ENCODE measurements at regions not wholly inside any gene's neighbourhood (a gene's known extent, or its start where the extent isn't known, plus 50 kb on each side); places are given as distances from the start of the nearest gene placed in this dataset.

- no peak overlapping the region for H3K4me2 ChIP-seq
- H4K20me1 ChIP-seq (ENCODE audit: insufficient read depth, poor library complexity, severe bottlenecking) = no peaks in the 10 kb centered on the region
- no peak for TF ChIP-seq EZH2phosphoT487 (IDR thresholded peaks at IDR 0.05; ENCODE audit: low read depth, severe bottlenecking, unreplicated experiment)
- no peak for TF ChIP-seq CTCF (IDR thresholded peaks at IDR 0.05; ENCODE audit: poor library complexity)
- no peak for TF ChIP-seq EZH2 (IDR thresholded peaks at IDR 0.05; ENCODE audit: borderline replicate concordance)
- no peaks in the 10 kb centered on the region for H3K36me3 ChIP-seq (replicated peaks; ENCODE audit: insufficient read depth, low read depth)
- WGBS (ENCODE audit: low lambda C conversion rate, missing lambda C conversion rate) = 60% methylated on average over 2 of the region's 2 CpGs
- H3K4me1 ChIP-seq (ENCODE audit: insufficient read depth) = no peaks in the 10 kb centered on the region
- H3K9me2 ChIP-seq (replicated peaks; ENCODE audit: insufficient read depth) = no peaks in the 10 kb centered on the region
- H3K79me2 ChIP-seq = no peaks in the 10 kb centered on the region
- H2AFZ ChIP-seq = no peak overlapping the region
- no peak overlapping the region for H3K4me3 ChIP-seq
- no peaks in the 10 kb centered on the region for H3K9me3 ChIP-seq (ENCODE audit: low read depth)
- H3K27ac ChIP-seq = no peak overlapping the region
- no peaks in the 10 kb centered on the region for H3K27me3 ChIP-seq
- DNase-seq (ENCODE audit: low spot score) = no peak
Observed at GRCh38 chr16:64470916-64471315, 650.9 kb downstream of the CDH11 start.

GRCh38 chr16:64469906-64470702 lies 651.8 kb downstream of the CDH11 start:
- no peak overlapping the region for H3K27ac ChIP-seq
- no peaks in the 10 kb centered on the region for H3K79me2 ChIP-seq
- no peaks in the 10 kb centered on the region for H3K36me3 ChIP-seq (replicated peaks; ENCODE audit: insufficient read depth, low read depth)
- H3K4me1 ChIP-seq (ENCODE audit: insufficient read depth) = no peaks in the 10 kb centered on the region
- H4K20me1 ChIP-seq (ENCODE audit: insufficient read depth, poor library complexity, severe bottlenecking) = no peaks in the 10 kb centered on the region
- WGBS (ENCODE audit: low lambda C conversion rate, missing lambda C conversion rate) = 71% methylated on average over 2 of the region's 2 CpGs
- no peaks in the 10 kb centered on the region for H3K9me2 ChIP-seq (replicated peaks; ENCODE audit: insufficient read depth)
- H2AFZ ChIP-seq = no peak overlapping the region
- H3K27me3 ChIP-seq = no peaks in the 10 kb centered on the region
- DNase-seq (ENCODE audit: low spot score) = no peak
- H3K4me2 ChIP-seq = no peak overlapping the region
- no peaks in the 10 kb centered on the region for H3K9me3 ChIP-seq (ENCODE audit: low read depth)
- TF ChIP-seq CTCF (IDR thresholded peaks at IDR 0.05; ENCODE audit: poor library complexity) (peak; percentile 18), EZH2phosphoT487 (IDR thresholded peaks at IDR 0.05; ENCODE audit: low read depth, severe bottlenecking, unreplicated experiment) (no peak), EZH2 (IDR thresholded peaks at IDR 0.05; ENCODE audit: borderline replicate concordance) (no peak)
- H3K4me3 ChIP-seq = no peak overlapping the region

GRCh38 chr16:64469351-64469750 lies 652.5 kb downstream of the CDH11 start:
- no peak overlapping the region for H3K4me2 ChIP-seq
- no peak overlapping the region for H3K27ac ChIP-seq
- H3K79me2 ChIP-seq = no peaks in the 10 kb centered on the region
- H3K36me3 ChIP-seq (replicated peaks; ENCODE audit: insufficient read depth, low read depth) = no peaks in the 10 kb centered on the region
- no peaks in the 10 kb centered on the region for H3K9me3 ChIP-seq (ENCODE audit: low read depth)
- no peak overlapping the region for H3K4me3 ChIP-seq
- WGBS (ENCODE audit: low lambda C conversion rate, missing lambda C conversion rate) = 61% methylated on average over 1 of the region's 1 CpG
- no peaks in the 10 kb centered on the region for H4K20me1 ChIP-seq (ENCODE audit: insufficient read depth, poor library complexity, severe bottlenecking)
- no peak overlapping the region for H2AFZ ChIP-seq
- H3K4me1 ChIP-seq (ENCODE audit: insufficient read depth) = no peaks in the 10 kb centered on the region
- no peaks in the 10 kb centered on the region for H3K27me3 ChIP-seq
- TF ChIP-seq CTCF (IDR thresholded peaks at IDR 0.05; ENCODE audit: poor library complexity) (no peak), EZH2 (IDR thresholded peaks at IDR 0.05; ENCODE audit: borderline replicate concordance) (no peak), EZH2phosphoT487 (IDR thresholded peaks at IDR 0.05; ENCODE audit: low read depth, severe bottlenecking, unreplicated experiment) (no peak)
- DNase-seq (ENCODE audit: low spot score) = no peak
- H3K9me2 ChIP-seq (replicated peaks; ENCODE audit: insufficient read depth) = no peaks in the 10 kb centered on the region
